ENCODE measurements at regions not wholly inside any gene's neighbourhood (a gene's known extent, or its start where the extent isn't known, plus 50 kb on each side); places are given as distances from the start of the nearest gene placed in this dataset.

DNA sequence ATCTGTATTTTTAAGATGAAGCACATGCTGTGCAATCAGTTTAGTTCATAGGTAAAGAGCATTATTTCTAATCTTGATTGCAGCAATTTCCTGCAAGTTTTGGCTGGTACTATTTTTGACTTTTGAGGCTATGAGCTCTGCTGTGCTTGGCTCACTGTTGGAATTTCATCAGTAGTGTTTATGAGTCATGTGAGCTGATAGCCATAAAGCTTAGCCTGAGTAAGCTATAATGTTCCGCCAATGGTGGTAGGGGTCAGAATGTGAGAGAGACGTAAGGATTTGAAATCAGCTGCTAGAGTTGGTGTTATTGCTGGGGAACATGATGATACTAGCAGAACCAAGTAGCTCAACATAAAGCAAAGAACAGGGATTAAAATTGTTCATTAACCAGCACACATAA is 590.9 kb upstream of the GNPDA2 start:
- DNase-seq (peak; percentile 29), ATAC-seq (no peak)
- H3K9me2 ChIP-seq (replicated peaks; ENCODE audit: low read length): no peaks in the 10 kb centered on the region
- no peak overlapping the region for H3K4me2 ChIP-seq (ENCODE audit: low read length)
- ChIA-PET CTCF (no interaction called here), POLR2A (ENCODE audit: unreplicated experiment) (no interaction called here)
- H3K9me3 ChIP-seq (ENCODE audit: low read length): no peaks in the 10 kb centered on the region
- intact Hi-C loops (cut with micrococcal nuclease): no loop called here
- H3K4me1 ChIP-seq (ENCODE audit: insufficient read depth, low read length): no peaks in the 10 kb centered on the region; the same call in 1 of the 2 replicates
- H4K20me1 ChIP-seq (ENCODE audit: low read length): no peaks in the 10 kb centered on the region
- no peak for TF ChIP-seq EZH2phosphoT487 (IDR thresholded peaks at IDR 0.05; ENCODE audit: borderline replicate concordance, low read length)
- no peak for TF ChIP-seq EZH2 (IDR thresholded peaks at IDR 0.05; ENCODE audit: low read length, unreplicated experiment)
- TF ChIP-seq, protein P1, sequence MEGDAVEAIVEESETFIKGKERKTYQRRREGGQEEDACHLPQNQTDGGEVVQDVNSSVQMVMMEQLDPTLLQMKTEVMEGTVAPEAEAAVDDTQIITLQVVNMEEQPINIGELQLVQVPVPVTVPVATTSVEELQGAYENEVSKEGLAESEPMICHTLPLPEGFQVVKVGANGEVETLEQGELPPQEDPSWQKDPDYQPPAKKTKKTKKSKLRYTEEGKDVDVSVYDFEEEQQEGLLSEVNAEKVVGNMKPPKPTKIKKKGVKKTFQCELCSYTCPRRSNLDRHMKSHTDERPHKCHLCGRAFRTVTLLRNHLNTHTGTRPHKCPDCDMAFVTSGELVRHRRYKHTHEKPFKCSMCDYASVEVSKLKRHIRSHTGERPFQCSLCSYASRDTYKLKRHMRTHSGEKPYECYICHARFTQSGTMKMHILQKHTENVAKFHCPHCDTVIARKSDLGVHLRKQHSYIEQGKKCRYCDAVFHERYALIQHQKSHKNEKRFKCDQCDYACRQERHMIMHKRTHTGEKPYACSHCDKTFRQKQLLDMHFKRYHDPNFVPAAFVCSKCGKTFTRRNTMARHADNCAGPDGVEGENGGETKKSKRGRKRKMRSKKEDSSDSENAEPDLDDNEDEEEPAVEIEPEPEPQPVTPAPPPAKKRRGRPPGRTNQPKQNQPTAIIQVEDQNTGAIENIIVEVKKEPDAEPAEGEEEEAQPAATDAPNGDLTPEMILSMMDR (conservative IDR thresholded peaks at IDR 0.05; ENCODE audit: low read depth, low read length): no peak
- no peaks in the 10 kb centered on the region for H3K36me3 ChIP-seq (ENCODE audit: low read depth, low read length)
- no peak overlapping the region for H3K4me3 ChIP-seq (ENCODE audit: low read length)
- no peaks in the 10 kb centered on the region for H3F3A ChIP-seq (ENCODE audit: low read length, unreplicated experiment)
- no peak overlapping the region for H2AFZ ChIP-seq (ENCODE audit: low read length)
- no peaks in the 10 kb centered on the region for H3K79me2 ChIP-seq (ENCODE audit: low read length)
- BruUV-seq (replicated peaks): no TSS peak
- H3K27ac ChIP-seq (ENCODE audit: low read length): no peak overlapping the region
- H3K27me3 ChIP-seq (ENCODE audit: low read length): no peaks in the 10 kb centered on the region
- no peak overlapping the region for H3K9ac ChIP-seq (ENCODE audit: low read length)

DNA sequence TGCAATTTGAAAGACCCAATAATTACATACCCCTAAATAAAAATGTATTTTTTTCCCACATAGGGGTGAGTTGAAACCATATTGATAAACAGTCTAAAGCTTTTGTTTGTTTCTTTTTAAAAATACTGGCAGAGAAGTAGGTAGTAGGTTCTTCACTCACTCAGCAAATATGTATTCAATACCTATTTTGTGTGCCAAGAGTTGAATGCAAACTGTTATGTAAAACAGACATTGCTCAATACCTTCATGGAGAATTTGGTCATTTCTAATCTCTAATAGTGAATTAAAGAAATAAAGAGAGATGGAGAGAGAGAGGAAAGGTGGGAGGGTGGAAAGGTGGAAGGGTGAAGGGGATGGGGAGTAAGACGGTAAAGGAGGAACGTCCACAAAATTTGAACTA is 589.9 kb upstream of the GNPDA2 start:
- no peak overlapping the region for H3K27ac ChIP-seq (ENCODE audit: low read length)
- H3K4me1 ChIP-seq (ENCODE audit: insufficient read depth, low read length): no peaks in the 10 kb centered on the region; the same call in 1 of the 2 replicates
- POLR2A ChIA-PET (ENCODE audit: unreplicated experiment): no interaction called here
- H3K4me3 ChIP-seq (ENCODE audit: low read length): no peak overlapping the region
- CTCF ChIA-PET: no interaction called here
- peak; percentile 5 for DNase-seq
- H3K4me2 ChIP-seq (ENCODE audit: low read length): no peak overlapping the region
- H2AFZ ChIP-seq (ENCODE audit: low read length): no peak overlapping the region
- no peaks in the 10 kb centered on the region for H4K20me1 ChIP-seq (ENCODE audit: low read length)
- no peaks in the 10 kb centered on the region for H3K27me3 ChIP-seq (ENCODE audit: low read length)
- H3F3A ChIP-seq (ENCODE audit: low read length, unreplicated experiment): no peaks in the 10 kb centered on the region
- no TSS peak for BruUV-seq (replicated peaks)
- no peaks in the 10 kb centered on the region for H3K9me3 ChIP-seq (ENCODE audit: low read length)
- ATAC-seq: no peak
- no peaks in the 10 kb centered on the region for H3K9me2 ChIP-seq (replicated peaks; ENCODE audit: low read length)
- TF ChIP-seq, protein P1 (conservative IDR thresholded peaks at IDR 0.05; ENCODE audit: low read depth, low read length): no peak
- TF ChIP-seq EZH2 (IDR thresholded peaks at IDR 0.05; ENCODE audit: low read length, unreplicated experiment) (no peak), EZH2phosphoT487 (IDR thresholded peaks at IDR 0.05; ENCODE audit: borderline replicate concordance, low read length) (no peak)
- intact Hi-C loops (cut with micrococcal nuclease): no loop called here
- H3K79me2 ChIP-seq (ENCODE audit: low read length): no peaks in the 10 kb centered on the region
- no peaks in the 10 kb centered on the region for H3K36me3 ChIP-seq (ENCODE audit: low read depth, low read length)
- H3K9ac ChIP-seq (ENCODE audit: low read length): no peak overlapping the region

DNA sequence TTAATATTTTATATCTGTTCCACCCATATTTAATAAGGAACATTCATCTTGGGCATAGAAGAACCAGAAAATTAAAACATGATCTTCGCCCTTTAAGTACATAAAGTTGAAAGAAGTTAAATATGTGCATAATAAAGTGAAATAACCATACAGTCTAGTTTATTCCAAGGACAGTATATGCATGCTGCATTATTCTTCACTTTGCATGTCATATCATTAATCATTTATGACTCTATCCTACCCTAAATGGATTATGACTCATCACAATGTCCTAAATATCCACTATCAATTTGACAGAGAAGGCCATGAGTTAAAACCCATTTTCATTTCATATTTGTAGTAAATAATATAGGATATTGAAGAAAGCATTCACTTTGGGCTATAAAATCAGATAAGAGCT is 576.5 kb upstream of the GNPDA2 start:
- intact Hi-C loops (cut with micrococcal nuclease): no loop called here
- BruUV-seq (replicated peaks): no TSS peak

More for the DNA sequence above, 576.5 kb upstream of the GNPDA2 start:
- Histone ChIP-seq H3K36me3 (ENCODE audit: low read depth, low read length) (no peaks in the 10 kb centered on the region), H3K79me2 (ENCODE audit: low read length) (no peaks in the 10 kb centered on the region), H3F3A (ENCODE audit: low read length, unreplicated experiment) (no peaks in the 10 kb centered on the region), H3K27me3 (ENCODE audit: low read length) (no peaks in the 10 kb centered on the region), H3K4me2 (ENCODE audit: low read length) (no peak overlapping the region), H3K4me3 (ENCODE audit: low read length) (no peak overlapping the region), H3K9me3 (ENCODE audit: low read length) (no peaks in the 10 kb centered on the region), H4K20me1 (ENCODE audit: low read length) (no peaks in the 10 kb centered on the region), H2AFZ (ENCODE audit: low read length) (no peak overlapping the region), H3K4me1 (ENCODE audit: insufficient read depth, low read length) (no peaks in the 10 kb centered on the region), H3K9ac (ENCODE audit: low read length) (no peak overlapping the region), H3K27ac (ENCODE audit: low read length) (no peak overlapping the region), H3K9me2 (replicated peaks; ENCODE audit: low read length) (no peaks in the 10 kb centered on the region)
- TF ChIP-seq, protein P1 (conservative IDR thresholded peaks at IDR 0.05; ENCODE audit: low read depth, low read length): no peak
- TF ChIP-seq EZH2 (IDR thresholded peaks at IDR 0.05; ENCODE audit: low read length, unreplicated experiment) (no peak), EZH2phosphoT487 (IDR thresholded peaks at IDR 0.05; ENCODE audit: borderline replicate concordance, low read length) (no peak)
- DNase-seq (no peak), ATAC-seq (no peak)
- CTCF ChIA-PET: interaction anchor here (0.6 kb wide), 1 partner anchor 148 kb away, joined by 3 read pairs; no protein-coding TSS in a partner anchor
- POLR2A ChIA-PET (ENCODE audit: unreplicated experiment): no interaction called here
